Fibroblast of skin of right biceps (primary cell): ENCODE measurements at regions not wholly inside any gene's neighbourhood (a gene's known extent, or its start where the extent isn't known, plus 50 kb on each side); places are given as distances from the start of the nearest gene placed in this dataset.

Source experiments
- DNase-seq: peaks from one replicate; pipeline ENCODE4 v3.0.0-alpha.2; 2013

DNA sequence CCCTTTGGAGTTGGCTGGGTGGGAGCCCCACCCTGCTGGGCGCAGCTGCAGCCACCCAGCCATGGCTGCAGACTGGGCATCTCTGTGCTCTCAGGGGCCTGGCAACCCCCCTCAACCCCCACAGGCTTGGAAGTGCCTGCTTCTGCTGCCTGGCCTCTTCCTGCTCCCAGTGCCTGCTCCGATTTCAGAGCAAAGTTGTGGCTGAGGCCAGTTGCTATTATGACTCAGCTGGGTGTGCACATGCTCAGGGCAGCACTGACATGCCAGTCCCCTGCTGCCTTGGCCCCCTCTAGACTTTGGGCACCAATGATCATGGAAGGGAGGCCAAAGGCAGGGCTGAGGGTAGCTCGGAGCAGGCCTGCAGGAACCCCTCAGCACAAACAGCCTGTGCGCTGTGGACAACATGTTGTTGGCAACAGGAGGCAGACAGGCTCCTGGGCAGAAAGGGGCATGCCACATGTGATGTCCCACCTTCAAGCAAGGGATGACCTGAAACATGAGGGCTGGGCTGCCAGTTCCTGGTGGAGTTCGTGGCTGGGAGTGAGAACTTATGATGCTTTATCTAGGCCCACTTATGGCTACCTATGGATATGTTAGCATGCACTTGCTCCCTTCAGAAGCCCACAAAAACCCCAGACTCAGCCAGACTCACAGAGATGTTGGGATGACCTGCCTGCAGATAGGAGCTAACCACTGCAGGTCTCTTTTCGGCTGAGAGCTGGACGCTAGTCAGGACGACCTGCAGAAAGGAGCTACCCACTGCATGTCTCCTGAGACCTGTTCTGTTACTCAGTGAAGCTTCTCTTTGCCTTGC, 96.4 kb upstream of the AMOTL1 start:
- no peak for DNase-seq

GRCh38 chr11:94672636-94673035, 95.5 kb upstream of the AMOTL1 start:
- DNase-seq: no peak

DNA sequence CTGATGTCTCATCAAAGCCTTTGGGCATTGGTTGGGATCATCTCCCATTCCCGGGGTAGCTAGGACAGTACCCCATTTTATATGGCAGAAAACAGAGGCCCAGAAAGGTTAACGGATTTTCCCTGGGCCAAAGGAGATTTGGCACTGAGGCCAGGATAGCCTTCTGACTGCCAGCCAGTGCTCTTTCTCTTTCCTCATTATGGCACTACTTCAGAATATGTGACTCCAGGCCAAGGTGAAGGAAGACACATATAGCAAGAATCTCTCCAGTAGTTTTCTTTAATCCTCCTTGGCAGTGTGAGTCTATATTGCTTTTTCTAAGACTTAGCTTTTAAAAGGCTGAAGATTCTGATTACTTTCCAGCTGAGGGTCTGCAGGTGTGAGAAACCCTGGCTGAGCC, 94.8 kb upstream of the AMOTL1 start:
- DNase-seq: no peak

- no peak for DNase-seq
Observed at GRCh38 chr11:94673951-94674491, 94.1 kb upstream of the AMOTL1 start.

- no peak for DNase-seq
Observed at GRCh38 chr11:94675239-94675638, 92.9 kb upstream of the AMOTL1 start.

GRCh38 chr11:94675813-94676212, 92.3 kb upstream of the AMOTL1 start:
- no peak for DNase-seq

DNA sequence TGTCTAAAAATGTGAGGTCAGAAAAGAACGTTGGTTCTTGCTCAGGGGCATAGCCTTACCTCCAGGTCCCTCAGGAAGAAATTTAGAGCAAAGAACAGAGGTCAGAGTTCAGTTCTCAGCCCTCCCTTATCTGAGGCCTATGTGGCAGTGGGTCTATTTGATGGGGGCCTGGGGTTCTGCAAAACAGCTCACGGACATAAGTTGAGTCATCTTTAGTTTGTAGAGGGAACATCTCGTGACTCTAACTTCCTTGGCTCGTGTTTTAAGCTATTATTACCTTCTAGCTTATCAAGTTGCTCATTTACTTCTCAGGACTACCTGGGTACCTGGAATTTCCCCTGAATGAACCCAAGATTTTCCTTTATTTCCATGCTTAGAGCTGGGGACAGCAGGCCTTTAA, 91.3 kb upstream of the AMOTL1 start:
- DNase-seq: no peak

GRCh38 chr11:94678236-94678635, 89.9 kb upstream of the AMOTL1 start:
- DNase-seq: no peak

DNA sequence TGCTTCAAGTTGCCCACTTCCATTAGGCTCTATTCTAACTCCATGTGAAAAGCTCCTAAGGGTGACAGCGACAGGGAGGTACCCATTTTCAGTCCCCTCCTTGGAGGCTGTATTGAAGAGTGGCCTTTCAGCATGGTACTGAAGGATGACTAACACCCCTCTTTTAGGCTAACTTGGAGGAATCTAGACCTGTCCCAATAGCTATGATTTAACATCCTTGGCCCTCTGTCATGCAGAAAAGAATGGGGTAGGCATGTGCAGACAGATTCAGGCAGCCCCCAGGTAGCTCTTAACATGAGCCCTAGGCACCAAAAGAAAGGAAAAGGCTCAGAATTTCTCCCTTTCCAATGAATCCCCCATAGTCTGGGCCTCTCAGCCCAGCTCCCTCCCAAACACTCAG, 89.3 kb upstream of the AMOTL1 start:
- no peak for DNase-seq

- no peak for DNase-seq
Observed at GRCh38 chr11:94680426-94680825, 87.7 kb upstream of the AMOTL1 start.

- DNase-seq: no peak
Observed at GRCh38 chr11:94681140-94681539, 87.0 kb upstream of the AMOTL1 start.

DNA sequence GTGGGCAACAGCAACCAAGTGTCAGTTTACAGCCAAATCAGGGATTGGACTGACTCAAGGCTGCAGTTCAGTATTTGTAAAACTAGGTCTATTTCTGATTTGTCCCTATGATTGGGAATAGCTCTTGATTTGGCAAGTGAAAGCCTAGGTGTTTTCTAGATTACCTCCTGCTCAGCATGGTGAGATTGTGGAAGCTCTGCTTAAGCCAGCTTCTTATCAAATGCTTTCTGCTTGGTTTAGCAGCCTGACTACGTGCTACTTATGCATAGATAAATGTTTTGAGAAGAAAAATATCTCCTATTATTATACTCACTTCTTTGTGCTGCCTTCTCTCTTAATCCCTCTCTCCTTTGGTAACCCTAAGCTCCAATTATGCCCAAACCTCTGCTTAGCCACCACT, 86.3 kb upstream of the AMOTL1 start:
- DNase-seq: no peak

DNA sequence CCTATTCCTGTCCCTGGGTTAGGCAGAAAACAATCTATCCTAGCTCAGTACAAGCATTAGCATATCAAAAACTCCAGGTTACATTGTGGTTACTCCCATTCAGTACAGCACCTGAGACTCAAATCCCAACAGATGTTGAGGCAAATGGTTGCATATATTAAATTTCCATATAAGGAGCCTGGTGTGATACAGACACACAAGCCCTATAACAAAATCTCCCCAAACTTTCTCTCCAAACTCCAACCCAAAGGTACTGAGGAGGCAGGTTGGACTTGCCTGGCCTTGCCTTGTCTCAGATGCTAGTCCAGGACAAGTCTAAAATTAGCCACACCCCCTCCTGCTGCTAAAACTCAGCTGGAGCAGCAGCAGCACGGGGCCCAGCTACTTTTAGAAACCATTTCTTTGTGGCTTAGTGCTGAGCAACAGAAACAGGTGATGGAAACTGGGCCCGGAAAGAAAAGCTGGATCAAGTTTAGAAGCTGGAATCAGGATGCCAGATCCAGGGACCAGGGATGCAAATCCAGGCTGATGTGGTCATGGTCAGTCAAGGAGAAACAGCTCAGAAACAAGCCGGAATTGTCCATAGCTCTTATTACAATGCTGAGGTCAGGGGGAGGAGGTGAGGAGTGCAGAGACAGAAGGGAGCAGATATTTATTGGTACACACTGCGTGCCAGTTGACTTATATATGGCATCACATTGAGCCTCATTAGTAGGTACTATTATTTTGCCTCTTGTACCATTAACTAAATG, 73.7 kb upstream of the AMOTL1 start:
- no peak for DNase-seq

GRCh38 chr11:94697156-94697555, 71.0 kb upstream of the AMOTL1 start:
- no peak for DNase-seq

DNA sequence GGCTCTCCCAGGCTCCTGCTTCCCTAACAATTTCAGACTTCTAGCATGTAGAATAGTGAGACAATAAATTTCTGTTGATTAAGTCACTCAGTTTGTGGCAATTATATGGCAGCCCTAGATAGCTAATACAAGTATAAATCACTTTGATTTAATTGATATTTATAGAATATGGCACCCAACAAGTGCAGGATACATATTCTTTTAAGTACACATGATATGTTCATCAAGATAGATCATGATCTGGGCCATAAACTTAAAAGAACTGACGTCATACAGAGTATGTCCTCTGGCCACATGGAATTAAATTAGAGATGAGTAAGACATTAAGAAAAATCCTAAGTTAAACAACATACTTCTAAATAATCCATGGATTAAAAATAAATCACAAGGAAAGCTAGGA, 67.5 kb upstream of the AMOTL1 start:
- no peak for DNase-seq

- no peak for DNase-seq
Observed at GRCh38 chr11:94702481-94702880, 65.7 kb upstream of the AMOTL1 start.

DNA sequence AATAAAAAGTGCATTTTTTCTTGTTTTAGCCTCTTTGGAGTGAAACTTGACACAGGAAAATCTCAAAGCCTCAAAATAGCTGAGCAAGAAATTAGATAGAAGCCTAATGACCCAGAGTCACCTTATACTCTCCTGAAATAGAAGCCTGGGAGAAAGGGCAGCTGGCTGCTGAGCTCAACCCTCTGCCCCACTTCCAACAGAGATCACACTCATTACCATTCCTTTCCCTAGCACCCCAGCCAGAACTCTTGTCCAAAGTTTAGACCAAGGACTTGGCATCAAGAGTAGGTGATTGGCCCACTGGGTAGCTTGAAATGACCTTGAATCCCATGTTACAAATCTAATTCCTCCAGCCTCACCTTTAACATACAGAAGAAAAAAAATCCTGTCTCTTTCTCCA, 62.7 kb upstream of the AMOTL1 start:
- DNase-seq: no peak

DNA sequence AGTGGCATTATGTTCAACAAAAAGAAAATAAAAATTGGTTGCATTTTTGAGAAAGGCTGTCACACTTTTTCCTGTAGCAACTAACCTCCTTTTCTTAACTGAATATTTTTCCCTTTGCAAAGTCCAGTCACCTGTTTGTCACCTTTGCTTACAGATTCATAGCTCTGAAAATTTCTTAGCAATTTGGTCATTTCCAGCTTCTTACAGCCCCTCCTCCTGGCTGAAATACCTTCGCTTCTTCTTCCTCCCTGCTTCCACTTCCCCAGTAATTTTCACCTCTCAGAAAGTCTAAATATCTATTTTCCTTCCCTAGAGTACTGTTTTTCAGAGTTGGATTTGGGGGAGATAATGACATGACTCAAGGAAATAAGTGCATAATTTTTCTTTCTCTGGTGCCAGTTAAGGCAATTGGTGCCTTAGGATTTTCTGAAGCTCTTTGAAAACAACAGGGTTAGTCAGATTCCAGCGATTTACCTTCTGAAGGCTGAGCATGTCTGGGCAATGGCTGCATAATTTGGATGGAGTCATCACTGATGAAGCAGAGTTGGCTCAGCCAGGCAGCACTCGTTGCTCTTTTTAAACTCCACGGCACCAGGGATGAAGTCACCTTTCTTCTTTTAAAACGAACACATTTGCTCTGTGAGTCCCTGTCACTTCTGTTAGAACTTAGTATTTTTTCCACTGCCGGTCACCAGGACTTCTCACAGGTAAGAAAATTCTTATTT, 62.1 kb upstream of the AMOTL1 start:
- peak; percentile 27 for DNase-seq

DNA sequence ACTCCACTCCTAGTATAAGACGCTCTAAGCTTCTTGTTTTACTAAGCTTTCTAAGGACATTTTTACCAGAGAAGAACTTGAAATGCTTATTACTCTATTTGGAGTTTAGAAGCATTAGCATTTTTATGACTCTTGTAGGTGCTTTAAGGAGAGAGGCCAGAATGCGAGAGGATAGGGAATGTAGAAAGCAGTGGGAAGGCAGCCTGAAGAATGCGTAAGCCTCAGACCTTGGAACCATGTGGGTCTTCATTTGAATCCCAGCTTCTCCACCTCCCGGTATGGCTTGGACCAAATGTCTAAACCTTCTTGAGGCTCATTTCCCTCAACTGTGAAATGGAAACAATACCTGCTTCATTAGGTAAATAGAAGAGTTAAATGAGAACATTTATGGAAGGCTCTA, 60.0 kb upstream of the AMOTL1 start:
- DNase-seq: no peak

DNA sequence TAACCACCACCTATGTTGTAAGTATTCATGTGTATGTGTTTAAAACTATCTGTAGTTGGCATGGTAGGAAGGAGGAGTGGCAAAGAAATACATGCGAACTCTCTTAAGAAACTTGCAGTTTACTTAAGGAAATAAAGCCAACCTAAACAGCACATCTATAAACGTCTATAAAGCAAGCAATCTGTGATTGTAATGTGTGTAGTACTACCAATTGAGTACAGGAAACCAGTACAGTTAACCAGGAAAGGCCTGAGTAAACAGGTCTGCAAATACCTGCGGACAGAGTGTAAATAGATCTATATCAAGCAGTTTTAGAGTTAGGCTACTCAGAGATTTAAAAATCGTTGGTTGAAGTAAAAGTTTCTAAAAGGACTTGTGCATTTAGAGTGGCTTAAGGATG, 59.5 kb upstream of the AMOTL1 start:
- no peak for DNase-seq

GRCh38 chr11:94715225-94715624, 52.9 kb upstream of the AMOTL1 start:
- no peak for DNase-seq

DNA sequence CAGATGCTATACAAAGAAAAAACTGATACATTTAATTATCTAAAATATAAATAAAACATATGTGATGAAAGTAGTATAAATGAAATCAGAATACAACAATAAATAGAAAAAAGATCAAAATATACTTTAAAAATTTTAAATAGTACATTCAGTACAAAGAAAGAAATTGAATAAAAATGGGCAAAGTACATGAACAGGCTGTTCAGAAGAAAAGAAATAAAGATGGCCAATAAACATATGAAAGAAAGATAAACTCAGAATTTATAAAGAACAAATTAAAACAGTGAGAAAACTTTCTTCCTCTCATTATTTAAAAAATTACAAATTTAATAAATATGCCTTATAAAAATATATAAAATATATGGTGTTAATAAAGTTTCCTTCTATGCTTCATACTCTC, 50.5 kb upstream of the AMOTL1 start:
- DNase-seq: no peak
